ENCODE measurements at regions not wholly inside any gene's neighbourhood (a gene's known extent, or its start where the extent isn't known, plus 50 kb on each side); places are given as distances from the start of the nearest gene placed in this dataset.

DNA sequence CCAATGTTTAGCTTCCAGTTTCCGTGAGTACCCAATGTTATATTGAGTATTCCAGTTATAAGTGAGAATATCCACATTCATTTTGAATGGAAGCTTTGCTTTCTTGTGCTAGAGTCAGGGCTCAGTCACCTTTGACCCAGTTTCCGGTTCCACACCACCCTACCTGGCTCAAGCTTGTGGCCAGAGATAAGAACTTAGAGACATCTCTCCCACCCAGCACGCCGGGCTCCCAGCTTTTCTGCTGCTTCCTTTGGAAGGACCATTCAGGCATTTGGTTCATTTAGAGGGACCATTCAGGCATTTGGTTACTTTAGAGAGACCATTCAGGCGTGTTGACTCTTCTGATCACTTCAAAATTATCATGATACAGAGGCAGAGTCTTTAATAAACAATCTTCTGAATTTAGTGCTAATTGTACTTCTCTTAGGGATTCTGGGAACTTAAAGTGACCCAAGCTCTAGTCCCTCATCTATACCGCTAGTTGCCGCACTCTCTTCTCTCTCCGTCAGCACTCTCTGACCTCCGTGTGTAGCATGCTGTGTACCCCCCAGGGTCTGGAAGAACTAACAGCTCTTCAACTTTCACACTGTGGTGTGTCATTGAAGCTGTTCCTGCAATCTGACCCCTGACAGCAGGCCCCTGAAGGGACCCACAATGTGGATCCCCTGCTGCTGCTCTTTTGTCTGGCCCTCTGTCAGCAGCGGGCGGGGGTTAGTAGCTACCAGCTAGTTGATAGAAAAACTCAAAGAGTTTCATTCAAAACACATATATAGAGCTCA is 943.1 kb downstream of the ARAP2 start:
- Histone ChIP-seq H3K4me1 (ENCODE audit: insufficient read depth, low read length, severe bottlenecking) (no peaks in the 10 kb centered on the region), H3K9ac (ENCODE audit: low read length) (no peak overlapping the region), H3K4me2 (ENCODE audit: low read length) (no peak overlapping the region), H3F3A (ENCODE audit: insufficient read depth, low read length) (no peaks in the 10 kb centered on the region), H3K79me2 (ENCODE audit: insufficient read depth, low read length) (no peaks in the 10 kb centered on the region), H3K27ac (ENCODE audit: low read depth, low read length, poor library complexity, severe bottlenecking) (no peak overlapping the region), H3K9me3 (ENCODE audit: low read length) (no peaks in the 10 kb centered on the region), H3K9me2 (ENCODE audit: low read depth, low read length) (no peaks in the 10 kb centered on the region), H3K4me3 (ENCODE audit: low read depth, low read length, poor library complexity, severe bottlenecking) (no peak overlapping the region), H3K27me3 (ENCODE audit: insufficient read depth, low read length) (no peaks in the 10 kb centered on the region), H4K20me1 (ENCODE audit: insufficient read depth, low read length) (no peaks in the 10 kb centered on the region), H2AFZ (ENCODE audit: low read length) (no peak overlapping the region), H3K36me3 (ENCODE audit: insufficient read depth, low read length) (no peaks in the 10 kb centered on the region)
- TF ChIP-seq, protein P1, sequence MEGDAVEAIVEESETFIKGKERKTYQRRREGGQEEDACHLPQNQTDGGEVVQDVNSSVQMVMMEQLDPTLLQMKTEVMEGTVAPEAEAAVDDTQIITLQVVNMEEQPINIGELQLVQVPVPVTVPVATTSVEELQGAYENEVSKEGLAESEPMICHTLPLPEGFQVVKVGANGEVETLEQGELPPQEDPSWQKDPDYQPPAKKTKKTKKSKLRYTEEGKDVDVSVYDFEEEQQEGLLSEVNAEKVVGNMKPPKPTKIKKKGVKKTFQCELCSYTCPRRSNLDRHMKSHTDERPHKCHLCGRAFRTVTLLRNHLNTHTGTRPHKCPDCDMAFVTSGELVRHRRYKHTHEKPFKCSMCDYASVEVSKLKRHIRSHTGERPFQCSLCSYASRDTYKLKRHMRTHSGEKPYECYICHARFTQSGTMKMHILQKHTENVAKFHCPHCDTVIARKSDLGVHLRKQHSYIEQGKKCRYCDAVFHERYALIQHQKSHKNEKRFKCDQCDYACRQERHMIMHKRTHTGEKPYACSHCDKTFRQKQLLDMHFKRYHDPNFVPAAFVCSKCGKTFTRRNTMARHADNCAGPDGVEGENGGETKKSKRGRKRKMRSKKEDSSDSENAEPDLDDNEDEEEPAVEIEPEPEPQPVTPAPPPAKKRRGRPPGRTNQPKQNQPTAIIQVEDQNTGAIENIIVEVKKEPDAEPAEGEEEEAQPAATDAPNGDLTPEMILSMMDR (IDR thresholded peaks at IDR 0.05; ENCODE audit: low read length) = no peak
- TF ChIP-seq EZH2 (IDR thresholded peaks at IDR 0.05; ENCODE audit: borderline replicate concordance, low read length) = no peak

DNA sequence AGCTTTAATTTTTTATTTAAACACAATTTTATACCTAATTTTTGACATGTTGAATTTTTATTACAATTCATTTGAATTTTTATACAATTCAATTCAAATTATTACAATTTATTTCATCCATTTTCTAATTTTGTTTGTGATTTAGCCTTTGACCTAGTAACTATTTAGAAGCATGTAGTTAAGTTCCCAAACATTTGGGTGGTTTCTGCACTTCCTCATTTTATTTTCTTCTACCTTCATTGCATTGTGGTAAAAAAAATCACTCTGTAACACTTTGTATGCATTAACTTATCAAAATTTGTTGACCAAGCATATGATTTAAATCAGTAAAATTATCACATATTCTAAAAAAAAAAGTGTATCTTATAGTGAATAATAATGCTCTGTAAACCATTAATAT is 928.9 kb downstream of the ARAP2 start:
- Histone ChIP-seq H3K9me2 (ENCODE audit: low read depth, low read length) (no peaks in the 10 kb centered on the region), H3K9ac (ENCODE audit: low read length) (no peak overlapping the region), H3K9me3 (ENCODE audit: low read length) (no peaks in the 10 kb centered on the region), H3K79me2 (ENCODE audit: insufficient read depth, low read length) (no peaks in the 10 kb centered on the region), H3K36me3 (ENCODE audit: insufficient read depth, low read length) (no peaks in the 10 kb centered on the region), H4K20me1 (ENCODE audit: insufficient read depth, low read length) (no peaks in the 10 kb centered on the region), H3K27ac (ENCODE audit: low read depth, low read length, poor library complexity, severe bottlenecking) (no peak overlapping the region), H2AFZ (ENCODE audit: low read length) (no peak overlapping the region), H3F3A (ENCODE audit: insufficient read depth, low read length) (no peaks in the 10 kb centered on the region), H3K4me3 (ENCODE audit: low read depth, low read length, poor library complexity, severe bottlenecking) (no peak overlapping the region), H3K27me3 (ENCODE audit: insufficient read depth, low read length) (no peaks in the 10 kb centered on the region), H3K4me2 (ENCODE audit: low read length) (no peak overlapping the region), H3K4me1 (ENCODE audit: insufficient read depth, low read length, severe bottlenecking) (no peaks in the 10 kb centered on the region)
- TF ChIP-seq, protein P1 (IDR thresholded peaks at IDR 0.05; ENCODE audit: low read length) = no peak
- no peak for TF ChIP-seq EZH2 (IDR thresholded peaks at IDR 0.05; ENCODE audit: borderline replicate concordance, low read length)

DNA sequence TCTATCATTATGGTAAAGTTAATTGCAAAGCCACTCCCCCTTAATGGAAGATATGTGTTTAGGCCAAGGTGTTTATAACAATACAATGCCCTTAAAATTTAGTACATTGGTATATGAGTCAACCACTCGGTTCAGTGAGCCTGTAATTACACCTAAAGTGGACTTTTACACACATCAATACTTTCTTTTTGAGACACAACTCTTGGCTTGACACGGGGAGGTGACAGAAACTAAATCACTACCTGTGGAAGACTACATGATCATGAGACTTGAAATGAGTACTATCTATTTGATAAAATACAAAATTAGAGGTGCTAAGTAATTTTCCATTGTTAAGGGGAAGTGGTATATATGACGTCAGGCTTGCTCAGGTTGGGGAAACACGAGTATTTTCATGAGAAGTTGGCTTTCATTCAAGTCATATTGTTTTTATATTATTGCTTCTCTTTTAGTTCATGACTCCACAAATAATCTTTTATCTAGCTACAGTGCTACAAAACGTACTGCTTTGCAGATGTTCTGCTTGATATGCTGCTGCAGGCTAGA is 918.3 kb downstream of the ARAP2 start:
- Histone ChIP-seq H3K79me2 (ENCODE audit: insufficient read depth, low read length) (no peaks in the 10 kb centered on the region), H3K9me3 (ENCODE audit: low read length) (no peaks in the 10 kb centered on the region), H3K27me3 (ENCODE audit: insufficient read depth, low read length) (no peaks in the 10 kb centered on the region), H3K4me3 (ENCODE audit: low read depth, low read length, poor library complexity, severe bottlenecking) (no peak overlapping the region), H3K9me2 (ENCODE audit: low read depth, low read length) (no peaks in the 10 kb centered on the region), H4K20me1 (ENCODE audit: insufficient read depth, low read length) (no peaks in the 10 kb centered on the region), H2AFZ (ENCODE audit: low read length) (no peak overlapping the region), H3K36me3 (ENCODE audit: insufficient read depth, low read length) (no peaks in the 10 kb centered on the region), H3K4me1 (ENCODE audit: insufficient read depth, low read length, severe bottlenecking) (no peaks in the 10 kb centered on the region), H3F3A (ENCODE audit: insufficient read depth, low read length) (no peaks in the 10 kb centered on the region), H3K4me2 (ENCODE audit: low read length) (no peak overlapping the region), H3K9ac (ENCODE audit: low read length) (no peak overlapping the region), H3K27ac (ENCODE audit: low read depth, low read length, poor library complexity, severe bottlenecking) (no peak overlapping the region)
- TF ChIP-seq, protein P1 (IDR thresholded peaks at IDR 0.05; ENCODE audit: low read length) = no peak
- TF ChIP-seq EZH2 (IDR thresholded peaks at IDR 0.05; ENCODE audit: borderline replicate concordance, low read length) = no peak

Measured in OCI-LY1 (cell line).